Activated naive CD4-positive, alpha-beta T cell treated with anti-CD3 and anti-CD28 coated beads for 36 hours (primary cell): ENCODE measurements at regions not wholly inside any gene's neighbourhood (a gene's known extent, or its start where the extent isn't known, plus 50 kb on each side); places are given as distances from the start of the nearest gene placed in this dataset.
A peak's percentile ranks its signal among the peaks of the same experiment; 100 is the strongest.

Experiments used
- CTCF ChIA-PET: fragments of 350-600 bp; sonication (Branson Sonifier 250); formaldehyde crosslinking; loops from one replicate; lab custom pipeline; 2021; ENCODE audit warnings: antibody characterized with exemption; lab: Charles Lee
- DNase-seq: peaks from one replicate; pipeline ENCODE4 v3.0.0-alpha.2; 2020
- H3K27ac Mint-ChIP-seq: one replicate; pipeline ENCODE4 v1.8.0; 2021; ENCODE audit warnings: mild to moderate bottlenecking, mixed read lengths
- H3K27me3 Mint-ChIP-seq: one replicate; pipeline ENCODE4 v1.8.0; 2021; ENCODE audit warnings: low read depth, mixed read lengths
- H3K36me3 Mint-ChIP-seq: one replicate; pipeline ENCODE4 v1.8.0; 2021; ENCODE audit warnings: low read depth, mixed read lengths
- H3K4me1 Mint-ChIP-seq: one replicate; pipeline ENCODE4 v1.8.0; 2021; ENCODE audit warnings: low read depth, mixed read lengths
- H3K4me3 Mint-ChIP-seq: one replicate; pipeline ENCODE4 v1.8.0; 2021; ENCODE audit warnings: mild to moderate bottlenecking, moderate library complexity, mixed read lengths
- H3K9me3 Mint-ChIP-seq: one replicate; pipeline ENCODE4 v1.8.0; 2021; ENCODE audit warnings: mixed read lengths
- intact Hi-C: fragments of 100-400 bp; cut with micrococcal nuclease; formaldehyde crosslinking; loops from one replicate; pipeline ENCODE4 v1.15.1; 2023

DNA sequence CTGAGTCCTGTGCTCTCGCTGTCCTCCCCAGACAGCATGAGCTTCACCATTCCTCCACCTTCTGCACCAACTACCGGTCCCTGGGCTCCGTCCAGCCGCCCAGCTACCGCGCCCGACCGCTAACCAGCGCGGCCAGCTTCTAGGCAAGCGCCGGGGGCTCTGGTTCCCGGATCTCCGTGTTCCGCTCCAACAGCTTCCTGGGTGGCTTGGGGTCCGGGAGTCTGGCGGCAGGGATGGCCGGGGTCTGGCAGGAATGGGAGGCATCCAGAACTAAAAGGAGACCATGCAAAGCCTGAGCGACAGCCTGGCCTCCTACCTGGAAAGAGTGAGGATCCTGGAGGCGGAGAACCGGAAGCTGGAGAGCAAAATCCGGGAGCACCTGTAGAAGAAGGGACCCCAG lies 613.1 kb upstream of the PTGER4 start:
- no peaks in the 10 kb centered on the region for H3K36me3 Mint-ChIP-seq
- no peak for DNase-seq
- CTCF ChIA-PET, result no interaction called here
- H3K9me3 Mint-ChIP-seq, result no peaks in the 10 kb centered on the region
- H3K27ac Mint-ChIP-seq, result no peak overlapping the region
- H3K4me1 Mint-ChIP-seq, result no peaks in the 10 kb centered on the region
- no peaks in the 10 kb centered on the region for H3K27me3 Mint-ChIP-seq
- H3K4me3 Mint-ChIP-seq, result no peak overlapping the region
- intact Hi-C loops, result no loop called here

DNA sequence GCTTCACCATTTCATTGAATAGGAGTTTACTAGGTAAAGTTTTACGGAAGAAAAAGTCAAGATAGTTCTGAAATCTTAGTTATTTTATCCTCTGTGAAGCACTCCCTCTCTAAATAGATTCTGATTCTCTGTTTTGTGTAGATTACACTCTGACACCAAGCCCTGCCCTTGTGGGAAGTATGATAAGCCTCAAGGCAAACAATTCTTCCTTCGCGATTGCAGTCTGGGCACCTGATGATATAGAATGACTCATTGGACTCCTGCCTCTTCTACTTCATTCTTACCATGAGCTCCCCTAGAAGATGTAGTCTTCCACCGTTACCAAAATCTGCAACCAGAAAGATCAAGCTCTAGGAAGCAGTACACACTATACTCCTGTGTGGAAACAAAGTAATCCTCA lies 626.9 kb upstream of the PTGER4 start:
- peaks cover 2% of the 10 kb centered on the region for H3K27me3 Mint-ChIP-seq
- H3K4me3 Mint-ChIP-seq, result no peak overlapping the region
- no peak for DNase-seq
- H3K4me1 Mint-ChIP-seq, result peaks cover 3% of the 10 kb centered on the region
- intact Hi-C loops, result no loop called here
- H3K9me3 Mint-ChIP-seq, result no peaks in the 10 kb centered on the region
- no peaks in the 10 kb centered on the region for H3K36me3 Mint-ChIP-seq
- H3K27ac Mint-ChIP-seq, result no peak overlapping the region
- CTCF ChIA-PET, result no interaction called here

DNA sequence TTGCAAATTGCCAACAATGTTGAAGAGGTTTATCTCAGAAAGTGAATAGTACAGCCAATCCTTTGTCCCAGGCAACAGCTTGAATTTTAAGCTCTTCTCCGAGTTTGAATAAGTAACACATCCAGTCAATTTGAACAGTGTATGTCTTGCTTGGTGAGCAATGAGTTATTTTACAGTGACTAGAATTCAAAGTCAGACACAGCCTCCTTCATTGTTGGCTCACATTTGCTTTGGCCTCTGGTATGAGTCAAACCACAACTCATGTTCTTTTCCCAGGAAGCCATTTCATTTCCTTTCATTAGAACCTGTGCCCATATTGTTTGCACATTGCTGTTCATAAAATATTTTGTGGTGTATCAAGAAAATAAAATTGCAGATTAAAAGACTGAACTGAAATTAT lies 622.0 kb upstream of the DAB2 start:
- Mint-ChIP-seq H3K27me3 (no peaks in the 10 kb centered on the region), H3K27ac (no peak overlapping the region), H3K4me1 (no peaks in the 10 kb centered on the region), H3K36me3 (no peaks in the 10 kb centered on the region), H3K4me3 (no peak overlapping the region), H3K9me3 (no peaks in the 10 kb centered on the region)
- DNase-seq, result no peak
- intact Hi-C loops, result no loop called here
- CTCF ChIA-PET, result no interaction called here

DNA sequence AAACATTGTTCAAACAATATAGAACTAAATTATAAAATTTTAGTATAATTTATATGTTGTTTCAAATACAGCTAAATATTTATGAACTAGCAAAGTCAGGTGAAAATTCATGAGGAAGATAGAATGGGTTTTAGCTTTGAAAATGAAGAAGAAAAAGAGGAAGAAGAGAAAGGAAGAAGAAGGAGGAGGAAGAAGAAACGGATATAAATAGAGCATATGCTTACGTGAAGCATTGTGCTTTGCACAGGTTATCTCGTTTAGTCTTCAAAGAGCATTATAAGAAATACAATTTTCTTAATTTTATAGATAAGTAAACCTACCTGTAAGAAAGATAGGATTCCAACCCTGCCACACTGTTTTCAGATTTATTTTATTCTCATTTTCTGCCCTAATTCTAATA lies 620.6 kb upstream of the DAB2 start:
- Mint-ChIP-seq H3K4me3 (no peak overlapping the region), H3K27ac (no peak overlapping the region), H3K9me3 (no peaks in the 10 kb centered on the region), H3K4me1 (no peaks in the 10 kb centered on the region), H3K36me3 (no peaks in the 10 kb centered on the region), H3K27me3 (no peaks in the 10 kb centered on the region)
- CTCF ChIA-PET, result interaction anchor here (0.6 to 1.0 kb wide), 2 partner anchors 96 to 752 kb away, joined by 3 to 8 read pairs; no protein-coding TSS in a partner anchor
- DNase-seq, result no peak
- intact Hi-C loops, result no loop called here

DNA sequence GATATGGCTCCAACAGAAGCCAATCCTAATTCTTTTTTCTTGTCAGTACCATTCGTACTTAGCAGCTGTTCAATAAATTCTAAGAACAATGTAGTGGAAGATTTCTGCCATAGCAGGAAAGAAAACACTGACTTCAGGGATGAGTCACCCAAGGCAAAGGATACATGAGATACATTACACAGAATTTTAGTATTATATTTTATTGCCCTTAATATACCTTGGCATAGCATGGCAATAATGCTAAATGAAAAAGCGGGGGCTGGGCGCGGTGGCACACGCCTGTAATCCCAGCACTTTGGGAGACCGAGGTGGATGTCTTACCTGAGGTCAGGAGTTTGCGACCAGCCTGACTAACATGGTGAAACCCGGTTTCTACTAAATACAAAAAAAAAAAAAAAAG lies 619.1 kb upstream of the DAB2 start:
- CTCF ChIA-PET, result interaction anchor here (0.6 kb wide), 1 partner anchor 387 kb away, joined by 4 read pairs; no protein-coding TSS in a partner anchor
- no peaks in the 10 kb centered on the region for H3K27me3 Mint-ChIP-seq
- no peak for DNase-seq

DNA sequence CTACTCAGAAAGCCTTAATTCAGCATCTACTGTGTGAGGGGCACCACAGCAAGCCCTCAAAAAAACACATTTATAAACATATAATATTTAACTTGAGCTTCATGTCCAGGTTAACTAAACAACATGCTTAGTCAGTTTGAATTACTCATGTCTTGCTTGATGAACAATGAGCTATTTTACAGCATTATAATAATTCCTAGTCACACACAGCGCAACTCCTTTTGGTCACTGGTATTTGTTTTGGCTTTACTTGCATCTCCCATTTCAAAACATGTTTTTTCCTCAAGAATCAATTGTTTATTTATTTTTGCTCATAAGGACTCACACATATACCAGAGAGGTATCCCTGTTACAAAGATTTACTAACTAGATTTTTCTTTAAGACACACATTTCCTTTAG lies 616.7 kb upstream of the DAB2 start:
- CTCF ChIA-PET, result no interaction called here
- H3K4me3 Mint-ChIP-seq, result no peak overlapping the region

More for the DNA sequence above, 619.1 kb upstream of the DAB2 start:
- no peaks in the 10 kb centered on the region for H3K9me3 Mint-ChIP-seq
- H3K4me1 Mint-ChIP-seq, result no peaks in the 10 kb centered on the region
- no peaks in the 10 kb centered on the region for H3K36me3 Mint-ChIP-seq
- no peak overlapping the region for H3K4me3 Mint-ChIP-seq
- H3K27ac Mint-ChIP-seq, result no peak overlapping the region
- intact Hi-C loops, result no loop called here

DNA sequence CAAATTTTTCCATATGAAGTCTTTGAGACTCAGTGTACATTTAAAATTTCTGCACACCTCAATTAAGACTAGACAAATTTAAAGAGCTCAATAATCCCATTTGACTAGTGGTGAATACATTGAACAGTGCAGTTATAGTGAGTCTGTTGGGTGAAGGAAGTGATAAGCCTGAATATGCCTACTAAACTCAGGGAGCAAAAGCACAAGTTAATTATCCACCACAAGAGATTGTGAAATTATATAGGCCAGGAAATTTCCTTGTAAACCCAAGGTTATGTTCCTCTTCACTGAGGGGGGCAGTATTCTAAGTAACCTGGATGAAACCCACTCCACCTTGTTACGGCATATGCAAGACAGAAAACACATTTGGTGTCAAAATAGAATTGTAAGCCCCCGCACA lies 612.9 kb upstream of the DAB2 start:
- Mint-ChIP-seq H3K9me3 (no peaks in the 10 kb centered on the region), H3K36me3 (no peaks in the 10 kb centered on the region), H3K4me3 (no peak overlapping the region), H3K27me3 (no peaks in the 10 kb centered on the region), H3K4me1 (peaks cover 3% of the 10 kb centered on the region), H3K27ac (no peak overlapping the region)
- CTCF ChIA-PET, result no interaction called here
- no peak for DNase-seq
- intact Hi-C loops, result no loop called here

More for the DNA sequence above, 616.7 kb upstream of the DAB2 start:
- intact Hi-C loops, result no loop called here
- Mint-ChIP-seq H3K27me3 (no peaks in the 10 kb centered on the region), H3K36me3 (no peaks in the 10 kb centered on the region), H3K27ac (no peak overlapping the region), H3K9me3 (no peaks in the 10 kb centered on the region), H3K4me1 (no peaks in the 10 kb centered on the region)
- no peak for DNase-seq

DNA sequence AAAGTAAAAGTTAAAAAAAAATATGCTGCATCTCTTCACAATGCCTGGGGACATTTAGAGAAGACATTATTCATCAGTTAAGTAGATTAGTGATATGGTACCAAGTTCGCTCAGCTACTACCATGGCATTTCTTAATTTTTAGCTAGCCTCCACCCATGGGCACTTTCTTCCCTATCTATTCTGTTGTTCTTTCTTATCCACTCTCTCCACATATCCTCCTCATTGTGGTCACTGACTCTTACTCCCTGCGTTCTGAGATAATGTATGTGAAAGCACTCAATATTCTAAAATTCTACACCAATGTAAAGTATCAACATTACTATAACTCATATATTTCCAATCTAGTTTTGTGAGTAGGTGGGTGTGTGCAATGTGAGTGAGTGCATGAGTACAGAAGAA lies 609.7 kb upstream of the DAB2 start:
- Mint-ChIP-seq H3K4me1 (peaks cover 10% of the 10 kb centered on the region), H3K4me3 (no peak overlapping the region), H3K27me3 (no peaks in the 10 kb centered on the region), H3K27ac (no peak overlapping the region), H3K9me3 (no peaks in the 10 kb centered on the region), H3K36me3 (no peaks in the 10 kb centered on the region)
- no peak for DNase-seq
- CTCF ChIA-PET, result no interaction called here
- intact Hi-C loops, result loop anchor here (5.0 kb wide), 1 partner anchor 348 kb away; no protein-coding TSS in a partner anchor

DNA sequence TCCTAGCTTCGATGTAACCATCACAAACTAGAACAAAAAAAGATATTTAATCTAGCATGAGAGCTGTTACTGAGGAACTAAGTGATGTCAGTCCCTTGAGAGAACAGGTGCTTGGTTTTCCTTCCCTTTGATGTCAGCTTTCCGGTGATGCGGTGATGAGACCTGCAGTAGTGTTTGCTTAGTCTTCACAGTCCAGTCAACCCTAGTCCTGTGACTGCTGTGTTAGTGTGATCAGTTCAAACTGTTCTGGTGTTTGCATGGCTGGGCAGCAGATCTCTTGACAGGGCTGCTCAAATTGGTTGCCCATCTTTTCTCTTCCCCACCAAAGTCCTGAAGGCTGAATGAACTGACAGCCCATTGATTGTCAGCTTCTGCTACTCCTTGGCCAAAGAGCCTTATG lies 608.6 kb upstream of the DAB2 start:
- intact Hi-C loops, result loop anchor here (5.0 kb wide), 1 partner anchor 349 kb away; no protein-coding TSS in a partner anchor

DNA sequence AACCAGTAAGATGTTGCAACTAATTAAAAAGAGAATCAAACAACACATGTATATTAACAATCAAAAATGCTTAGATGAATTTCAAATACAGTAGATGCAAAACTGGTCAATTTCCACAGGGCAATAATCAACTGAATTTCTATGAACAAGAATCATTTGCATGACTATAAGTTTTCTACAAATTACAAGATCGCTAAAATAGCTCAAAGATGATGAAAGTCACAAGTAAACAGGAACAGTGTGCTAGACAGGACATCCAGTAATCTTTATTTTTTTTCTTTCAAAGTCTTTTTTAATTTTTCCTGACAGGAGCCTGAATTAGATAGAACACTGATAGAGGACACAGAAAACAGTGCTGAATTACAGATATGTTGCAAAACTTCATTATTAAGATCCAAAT lies 608.2 kb upstream of the DAB2 start:
- no peaks in the 10 kb centered on the region for H3K36me3 Mint-ChIP-seq
- intact Hi-C loops, result loop anchor here (5.0 kb wide), 1 partner anchor 349 kb away; no protein-coding TSS in a partner anchor
- H3K4me1 Mint-ChIP-seq, result peaks cover 10% of the 10 kb centered on the region
- CTCF ChIA-PET, result interaction anchor here (0.7 kb wide), 1 partner anchor 23 kb away, joined by 5 read pairs; no protein-coding TSS in a partner anchor
- H3K27ac Mint-ChIP-seq, result no peak overlapping the region
- H3K27me3 Mint-ChIP-seq, result no peaks in the 10 kb centered on the region
- H3K4me3 Mint-ChIP-seq, result no peak overlapping the region
- no peak for DNase-seq
- H3K9me3 Mint-ChIP-seq, result no peaks in the 10 kb centered on the region

More for the DNA sequence above, 608.6 kb upstream of the DAB2 start:
- no peaks in the 10 kb centered on the region for H3K36me3 Mint-ChIP-seq
- H3K9me3 Mint-ChIP-seq, result no peaks in the 10 kb centered on the region
- H3K4me1 Mint-ChIP-seq, result peaks cover 10% of the 10 kb centered on the region
- no peak overlapping the region for H3K4me3 Mint-ChIP-seq
- peak; percentile 51 for DNase-seq
- no peak overlapping the region for H3K27ac Mint-ChIP-seq
- CTCF ChIA-PET, result no interaction called here
- no peaks in the 10 kb centered on the region for H3K27me3 Mint-ChIP-seq

DNA sequence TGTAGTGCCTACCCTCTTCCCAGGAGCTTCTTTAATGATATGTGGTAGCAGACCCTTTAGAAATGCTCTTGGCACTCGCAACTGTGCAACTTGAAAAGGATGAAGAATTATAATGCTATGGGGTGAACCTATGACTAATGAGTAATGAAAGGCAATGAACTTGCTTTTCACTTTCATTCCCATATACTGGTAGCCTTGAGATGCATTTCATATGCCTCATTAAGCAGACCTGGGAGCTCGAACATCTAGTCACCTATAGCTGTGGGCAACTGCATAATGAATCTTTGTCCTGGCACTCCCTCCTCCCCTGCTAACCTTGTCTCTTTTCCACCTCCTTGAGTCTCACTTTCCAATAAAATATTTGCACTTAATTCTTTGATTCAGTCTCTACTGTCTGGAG lies 605.9 kb upstream of the DAB2 start:
- DNase-seq, result no peak
- Mint-ChIP-seq H3K27ac (no peak overlapping the region), H3K9me3 (no peaks in the 10 kb centered on the region), H3K4me3 (no peak overlapping the region), H3K27me3 (no peaks in the 10 kb centered on the region), H3K36me3 (no peaks in the 10 kb centered on the region), H3K4me1 (peaks cover 10% of the 10 kb centered on the region)
- intact Hi-C loops, result loop anchor here (5.0 kb wide), 1 partner anchor 352 kb away; no protein-coding TSS in a partner anchor
- CTCF ChIA-PET, result no interaction called here

DNA sequence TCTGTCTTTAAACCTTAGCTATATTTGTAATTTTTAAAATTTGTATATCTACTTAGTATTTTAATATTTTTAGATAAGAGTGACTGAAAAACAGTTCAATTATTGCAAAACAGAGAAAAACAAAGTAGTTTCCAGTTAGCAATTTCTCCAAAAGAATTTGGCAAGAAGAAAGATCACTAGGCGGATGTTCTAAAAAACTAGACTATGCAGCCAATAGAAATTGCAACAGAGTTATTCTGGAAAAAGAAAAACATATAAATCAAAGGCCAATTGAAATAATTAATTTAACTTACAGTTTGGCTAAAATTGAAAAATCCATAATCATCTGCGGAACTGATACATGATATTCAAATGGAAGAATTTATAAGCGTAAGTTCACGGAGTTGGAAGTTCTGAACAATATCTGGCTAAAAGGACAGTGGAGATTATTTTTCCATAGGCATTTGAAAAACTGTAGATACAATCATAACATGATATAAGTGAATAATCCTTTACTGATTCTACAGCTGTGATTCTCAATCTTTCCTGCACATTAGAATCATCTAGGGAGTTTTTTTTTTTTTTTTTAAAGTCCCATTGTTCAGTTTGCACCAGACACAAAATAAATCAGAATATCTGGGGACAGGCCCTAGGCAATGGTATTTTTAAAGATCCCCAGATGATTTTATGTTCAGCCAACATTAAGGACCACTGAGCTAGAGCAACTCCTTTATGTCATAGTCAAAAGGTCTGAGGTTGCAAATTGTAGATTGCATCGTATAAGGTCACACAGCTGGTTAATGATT lies 605.1 kb upstream of the DAB2 start:
- DNase-seq, result no peak
- no peaks in the 10 kb centered on the region for H3K36me3 Mint-ChIP-seq
- H3K4me1 Mint-ChIP-seq, result peaks cover 10% of the 10 kb centered on the region
- no peak overlapping the region for H3K4me3 Mint-ChIP-seq
- no peaks in the 10 kb centered on the region for H3K9me3 Mint-ChIP-seq
- intact Hi-C loops, result loop anchor here (5.0 to 10.0 kb wide), 3 partner anchors 215 to 465 kb away; no protein-coding TSS in a partner anchor
- H3K27me3 Mint-ChIP-seq, result no peaks in the 10 kb centered on the region
- CTCF ChIA-PET, result no interaction called here
- H3K27ac Mint-ChIP-seq, result no peak overlapping the region

DNA sequence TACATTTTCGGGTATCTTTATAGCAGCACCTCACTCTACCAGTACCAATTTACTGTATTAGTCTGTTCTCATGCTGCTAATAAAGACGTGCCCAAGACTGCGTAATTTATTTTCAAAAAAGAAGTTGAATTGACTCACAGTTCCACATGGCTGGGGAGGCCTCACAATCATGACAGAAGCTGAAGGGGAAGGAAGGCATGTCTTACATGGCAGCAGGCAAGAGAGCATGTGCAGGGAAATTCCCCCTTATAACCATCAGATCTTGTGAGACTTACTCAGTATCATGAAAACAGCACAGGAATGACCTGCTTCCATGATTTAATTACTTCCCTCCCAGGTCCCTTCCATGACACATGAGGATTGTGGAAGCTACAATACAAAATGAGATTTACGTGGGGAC lies 602.6 kb upstream of the DAB2 start:
- H3K9me3 Mint-ChIP-seq, result no peaks in the 10 kb centered on the region

More for the DNA sequence above, 602.6 kb upstream of the DAB2 start:
- Mint-ChIP-seq H3K27me3 (peaks cover 5% of the 10 kb centered on the region), H3K27ac (no peak overlapping the region), H3K4me1 (peaks cover 7% of the 10 kb centered on the region), H3K36me3 (no peaks in the 10 kb centered on the region), H3K4me3 (no peak overlapping the region)
- CTCF ChIA-PET, result interaction anchor here (0.6 kb wide), 1 partner anchor 1538 kb away, joined by 3 read pairs; no protein-coding TSS in a partner anchor
- intact Hi-C loops, result loop anchor here (10.0 kb wide), 2 partner anchors 217 to 467 kb away; no protein-coding TSS in a partner anchor
- DNase-seq, result no peak
